Mammary epithelial cell (primary cell): ENCODE measurements at regions not wholly inside any gene's neighbourhood (a gene's known extent, or its start where the extent isn't known, plus 50 kb on each side); places are given as distances from the start of the nearest gene placed in this dataset.

Experiments used
- CTCF ChIP-seq, 2 donors: IDR thresholded peaks in 1 of 2; conservative IDR thresholded peaks in 1 of 2; 2 replicates each; pipeline ENCODE4 v1.5.1; 2011 to 2012; ENCODE audit warnings: inconsistent platforms in 2 of 2, low read length in 2 of 2, mild to moderate bottlenecking in 2 of 2, control low read depth in 1 of 2, low read depth in 1 of 2; ENCODE audit not compliant: insufficient read depth in 1 of 2; ENCODE audit errors: extremely low read depth in 1 of 2
- EZH2 ChIP-seq: IDR thresholded peaks from 2 replicates; pipeline ENCODE4 v1.6.1; 2012; ENCODE audit warnings: low read length, inconsistent platforms, borderline replicate concordance

- TF ChIP-seq CTCF (conservative IDR thresholded peaks at IDR 0.05 in 1 of 2, IDR thresholded peaks at IDR 0.05 in 1 of 2; ENCODE audit: extremely low read depth in 1 of 2, insufficient read depth in 1 of 2, low read depth in 1 of 2, low read length in 2 of 2), result no peak
- no peak for TF ChIP-seq EZH2
Observed at GRCh38 chr4:34633241-34633640, 1611.1 kb downstream of the ARAP2 start.
